ENCODE measurements at regions not wholly inside any gene's neighbourhood (a gene's known extent, or its start where the extent isn't known, plus 50 kb on each side); places are given as distances from the start of the nearest gene placed in this dataset.

DNA sequence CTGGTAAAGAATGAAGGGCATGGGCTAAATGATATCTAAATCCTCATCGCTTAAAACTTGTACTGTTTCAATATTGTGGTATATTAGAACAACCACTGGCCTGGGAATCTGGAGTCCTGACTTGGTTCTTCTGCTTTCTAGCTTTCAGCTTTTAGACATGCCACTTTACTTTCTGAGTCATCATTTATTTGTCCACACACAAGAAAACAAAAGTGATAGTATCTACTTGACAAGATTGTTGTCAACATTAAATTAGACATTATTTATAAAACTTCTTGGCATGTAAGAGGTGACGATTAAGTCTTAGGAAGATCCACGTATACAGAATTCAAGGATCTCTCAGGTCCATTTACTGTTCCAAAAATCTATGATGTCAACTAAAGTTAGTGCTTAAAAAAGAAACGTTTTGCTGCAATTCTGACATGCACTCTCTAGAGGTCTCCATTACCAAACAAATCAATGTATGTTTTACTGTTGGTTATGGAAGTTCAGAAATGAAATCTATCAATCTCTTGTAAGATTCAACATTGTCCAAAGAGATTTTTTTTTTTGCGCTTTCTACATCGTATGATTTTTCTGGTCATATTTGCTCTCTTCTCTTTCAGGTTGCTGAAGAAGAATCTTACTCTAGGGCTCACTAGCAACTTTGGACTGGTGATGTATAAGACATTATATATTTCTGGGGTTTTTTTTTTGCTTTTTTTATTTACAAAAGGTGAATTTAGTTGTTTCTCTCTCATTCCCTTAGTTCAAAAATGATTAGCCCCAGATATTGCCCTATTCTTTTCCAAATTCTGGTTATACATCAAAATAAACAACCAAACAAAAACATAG is 53.6 kb upstream of the DYNC1I1 start:
- Histone ChIP-seq H3K27me3 (peaks cover 0 to 6% (median 0%) of the 10 kb centered on the region in 9 donors), H3K27ac (no peak overlapping the region), H3K9me3 (no peaks in the 10 kb centered on the region), H3K36me3 (no peaks in the 10 kb centered on the region), H3K4me1 (peaks cover 0 to 15% (median 0%) of the 10 kb centered on the region in 12 donors), H3K4me3 (no peak overlapping the region)
- 57 to 68% (median 64%) methylated on average over 6 of the region's 6 CpGs for WGBS, 4 donors
- intact Hi-C loops (cut with DNase I), result loop anchor here in 2 of 10 donors (1.0 to 5.0 kb wide), 2 partner anchors 153 to 154 kb away; no protein-coding TSS in a partner anchor
- DNase-seq (no peak), ATAC-seq (no peak)
- TF ChIP-seq POLR2A (IDR thresholded peaks at IDR 0.05), result no peak
- TF ChIP-seq, protein P1, sequence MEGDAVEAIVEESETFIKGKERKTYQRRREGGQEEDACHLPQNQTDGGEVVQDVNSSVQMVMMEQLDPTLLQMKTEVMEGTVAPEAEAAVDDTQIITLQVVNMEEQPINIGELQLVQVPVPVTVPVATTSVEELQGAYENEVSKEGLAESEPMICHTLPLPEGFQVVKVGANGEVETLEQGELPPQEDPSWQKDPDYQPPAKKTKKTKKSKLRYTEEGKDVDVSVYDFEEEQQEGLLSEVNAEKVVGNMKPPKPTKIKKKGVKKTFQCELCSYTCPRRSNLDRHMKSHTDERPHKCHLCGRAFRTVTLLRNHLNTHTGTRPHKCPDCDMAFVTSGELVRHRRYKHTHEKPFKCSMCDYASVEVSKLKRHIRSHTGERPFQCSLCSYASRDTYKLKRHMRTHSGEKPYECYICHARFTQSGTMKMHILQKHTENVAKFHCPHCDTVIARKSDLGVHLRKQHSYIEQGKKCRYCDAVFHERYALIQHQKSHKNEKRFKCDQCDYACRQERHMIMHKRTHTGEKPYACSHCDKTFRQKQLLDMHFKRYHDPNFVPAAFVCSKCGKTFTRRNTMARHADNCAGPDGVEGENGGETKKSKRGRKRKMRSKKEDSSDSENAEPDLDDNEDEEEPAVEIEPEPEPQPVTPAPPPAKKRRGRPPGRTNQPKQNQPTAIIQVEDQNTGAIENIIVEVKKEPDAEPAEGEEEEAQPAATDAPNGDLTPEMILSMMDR (IDR thresholded peaks at IDR 0.05), result peak in 10 of 12 donors; percentile 10 to 60 (median 42)

DNA sequence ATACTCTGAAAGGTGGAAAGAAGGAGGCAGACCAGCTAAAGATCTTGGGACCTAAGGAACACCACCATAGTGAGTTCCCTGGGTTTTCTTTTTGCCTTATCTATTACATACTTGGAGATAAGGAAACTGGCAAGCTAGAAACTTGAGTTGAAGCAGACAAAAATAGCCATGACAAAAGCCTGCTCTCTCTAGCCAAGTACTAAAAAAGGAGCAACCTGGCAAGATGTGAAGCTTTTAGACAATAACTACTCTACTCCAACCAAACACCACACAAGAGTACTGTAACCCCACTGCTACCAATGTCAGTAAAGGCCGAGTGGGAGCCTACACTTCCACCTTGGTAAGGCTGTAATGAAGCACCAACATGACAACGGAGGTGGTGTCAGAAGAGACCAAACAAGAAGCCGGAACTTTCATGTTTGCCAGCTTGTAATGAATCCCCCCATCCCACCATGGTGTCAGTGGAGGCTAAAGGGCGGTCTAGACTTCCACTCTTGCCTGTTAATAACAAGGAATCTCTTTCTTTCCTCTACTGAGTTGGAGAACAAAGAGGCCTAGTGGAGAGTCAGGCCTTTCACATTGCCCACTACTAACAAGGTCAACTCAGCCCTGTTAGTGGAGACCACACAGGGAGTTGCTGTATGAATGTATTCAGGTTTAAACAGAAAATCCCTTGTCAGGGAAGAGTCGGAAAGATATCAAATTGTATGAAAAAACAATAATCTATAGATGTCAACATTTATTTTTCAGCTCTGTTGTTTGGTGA is 55.8 kb upstream of the DYNC1I1 start:
- peak in 1 of 5 donors; percentile 14 for DNase-seq

DNA sequence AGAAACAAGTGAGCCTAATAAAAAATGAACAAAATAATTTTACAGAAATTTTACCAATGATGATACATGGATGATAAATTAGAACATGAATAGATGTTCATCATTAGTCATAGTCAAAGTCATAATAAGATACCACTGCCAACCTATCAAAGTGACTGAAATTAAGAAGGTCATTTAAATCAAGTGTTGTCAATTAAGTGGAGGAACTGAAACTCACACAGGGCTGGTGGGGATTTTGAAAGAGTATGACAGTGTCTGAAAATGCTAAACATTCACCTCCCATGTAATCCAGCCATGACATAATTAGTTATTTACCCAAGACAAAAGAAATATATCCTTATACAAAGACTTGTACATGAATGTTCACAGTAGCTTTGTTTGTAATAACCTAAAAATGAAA is 57.1 kb upstream of the DYNC1I1 start:
- Histone ChIP-seq H3K27ac (peak overlapping the region in 1 of 12 donors; percentile 3), H3K36me3 (no peaks in the 10 kb centered on the region), H3K27me3 (no peaks in the 10 kb centered on the region), H3K4me3 (no peak overlapping the region), H3K9me3 (peaks cover 0 to 7% (median 0%) of the 10 kb centered on the region in 12 donors), H3K4me1 (peaks cover 0 to 15% (median 0%) of the 10 kb centered on the region in 12 donors)
- no peak for ATAC-seq
- intact Hi-C loops (cut with DNase I), result loop anchor here in 1 of 10 donors (5.0 kb wide), 1 partner anchor 157 kb away; no protein-coding TSS in a partner anchor
- no peak for DNase-seq
- no peak for TF ChIP-seq POLR2A (IDR thresholded peaks at IDR 0.05)
- TF ChIP-seq, protein P1 (IDR thresholded peaks at IDR 0.05), result no peak

More for the DNA sequence above, 55.8 kb upstream of the DYNC1I1 start:
- Histone ChIP-seq H3K27ac (peak overlapping the region in 7 of 12 donors; percentile 2 to 70 (median 39)), H3K9me3 (peaks cover 0 to 5% (median 0%) of the 10 kb centered on the region in 12 donors), H3K4me1 (peaks cover 0 to 15% (median 0%) of the 10 kb centered on the region in 12 donors), H3K36me3 (no peaks in the 10 kb centered on the region), H3K27me3 (no peaks in the 10 kb centered on the region), H3K4me3 (no peak overlapping the region)
- ATAC-seq, result peak; percentile 86 to 92 (median 89)
- intact Hi-C loops (cut with DNase I), result loop anchor here in 1 of 10 donors (5.0 kb wide), 1 partner anchor 156 kb away; no protein-coding TSS in a partner anchor
- WGBS, 4 donors, result 76 to 81% (median 80%) methylated on average over 5 of the region's 5 CpGs
- TF ChIP-seq, protein P1 (IDR thresholded peaks at IDR 0.05), result no peak
- TF ChIP-seq POLR2A (IDR thresholded peaks at IDR 0.05), result no peak

DNA sequence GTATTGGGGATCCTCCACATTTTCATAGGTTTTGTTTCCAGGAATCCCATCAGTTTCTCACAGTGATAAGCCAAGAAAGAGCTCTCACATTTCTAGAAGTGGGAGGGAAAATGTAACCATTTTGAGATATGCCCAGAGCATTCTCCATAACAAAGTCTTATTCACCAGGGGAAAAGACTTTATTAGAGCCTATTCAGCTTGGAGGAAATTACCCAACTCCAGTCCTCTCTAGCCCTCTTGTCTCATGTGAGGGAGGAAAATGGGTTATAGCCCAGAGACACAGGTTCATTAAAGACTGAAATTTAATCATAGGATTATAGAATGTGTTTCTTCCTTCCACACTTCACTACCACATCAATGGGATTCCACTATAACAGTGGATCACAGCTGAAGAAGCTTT is 61.6 kb upstream of the DYNC1I1 start:
- no peaks in the 10 kb centered on the region for H3K27me3 ChIP-seq
- H3K4me1 ChIP-seq, result peaks cover 0 to 5% (median 0%) of the 10 kb centered on the region in 12 donors
- H3K36me3 ChIP-seq, result no peaks in the 10 kb centered on the region
- no peak overlapping the region for H3K4me3 ChIP-seq
- H3K27ac ChIP-seq, result no peak overlapping the region
- ATAC-seq (no peak), DNase-seq (no peak)
- intact Hi-C loops (cut with DNase I), result no loop called here
- H3K9me3 ChIP-seq, result peaks cover 0 to 7% (median 0%) of the 10 kb centered on the region in 12 donors
- TF ChIP-seq POLR2A (IDR thresholded peaks at IDR 0.05), result no peak
- TF ChIP-seq, protein P1 (IDR thresholded peaks at IDR 0.05), result no peak
